ENCODE measurements at regions not wholly inside any gene's neighbourhood (a gene's known extent, or its start where the extent isn't known, plus 50 kb on each side); places are given as distances from the start of the nearest gene placed in this dataset.

DNA sequence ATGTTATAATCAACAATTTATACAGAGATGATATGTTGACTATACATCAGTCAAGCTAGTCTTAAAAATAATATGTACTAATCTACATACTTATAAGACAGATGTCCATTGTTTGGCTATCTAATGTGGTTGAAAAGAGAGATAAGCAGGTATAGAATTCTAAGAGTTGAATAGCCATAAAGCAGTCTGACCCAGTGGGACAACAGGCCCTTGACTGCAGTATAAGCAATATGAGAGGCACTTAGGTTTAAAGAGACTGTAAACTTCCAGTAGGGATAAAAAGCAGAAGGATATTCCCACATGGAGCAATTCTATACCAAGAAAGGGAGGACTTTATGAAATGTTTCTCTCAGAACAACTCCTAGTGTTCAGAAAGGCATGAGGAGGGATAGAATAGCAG is 139.3 kb downstream of the ELAPOR2 start:
- TF ChIP-seq ZC3H10 (CRISPR knock-in tag; IDR thresholded peaks at IDR 0.05) = no peak
- TF ChIP-seq ZFP3 (CRISPR knock-in tag; IDR thresholded peaks at IDR 0.05) = no peak
- TF ChIP-seq ZNF565 (CRISPR knock-in tag; conservative IDR thresholded peaks at IDR 0.05; ENCODE audit: low read depth) = no peak
- TF ChIP-seq, protein P1, sequence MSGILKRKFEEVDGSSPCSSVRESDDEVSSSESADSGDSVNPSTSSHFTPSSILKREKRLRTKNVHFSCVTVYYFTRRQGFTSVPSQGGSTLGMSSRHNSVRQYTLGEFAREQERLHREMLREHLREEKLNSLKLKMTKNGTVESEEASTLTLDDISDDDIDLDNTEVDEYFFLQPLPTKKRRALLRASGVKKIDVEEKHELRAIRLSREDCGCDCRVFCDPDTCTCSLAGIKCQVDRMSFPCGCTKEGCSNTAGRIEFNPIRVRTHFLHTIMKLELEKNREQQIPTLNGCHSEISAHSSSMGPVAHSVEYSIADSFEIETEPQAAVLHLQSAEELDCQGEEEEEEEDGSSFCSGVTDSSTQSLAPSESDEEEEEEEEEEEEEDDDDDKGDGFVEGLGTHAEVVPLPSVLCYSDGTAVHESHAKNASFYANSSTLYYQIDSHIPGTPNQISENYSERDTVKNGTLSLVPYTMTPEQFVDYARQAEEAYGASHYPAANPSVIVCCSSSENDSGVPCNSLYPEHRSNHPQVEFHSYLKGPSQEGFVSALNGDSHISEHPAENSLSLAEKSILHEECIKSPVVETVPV (CRISPR knock-in tag; IDR thresholded peaks at IDR 0.05) = no peak
- TF ChIP-seq PPARA (CRISPR knock-in tag; IDR thresholded peaks at IDR 0.05; ENCODE audit: borderline replicate concordance) = no peak
- no peak for TF ChIP-seq TCF4 (CRISPR knock-in tag; IDR thresholded peaks at IDR 0.05; ENCODE audit: borderline replicate concordance)
- TF ChIP-seq, protein P2, sequence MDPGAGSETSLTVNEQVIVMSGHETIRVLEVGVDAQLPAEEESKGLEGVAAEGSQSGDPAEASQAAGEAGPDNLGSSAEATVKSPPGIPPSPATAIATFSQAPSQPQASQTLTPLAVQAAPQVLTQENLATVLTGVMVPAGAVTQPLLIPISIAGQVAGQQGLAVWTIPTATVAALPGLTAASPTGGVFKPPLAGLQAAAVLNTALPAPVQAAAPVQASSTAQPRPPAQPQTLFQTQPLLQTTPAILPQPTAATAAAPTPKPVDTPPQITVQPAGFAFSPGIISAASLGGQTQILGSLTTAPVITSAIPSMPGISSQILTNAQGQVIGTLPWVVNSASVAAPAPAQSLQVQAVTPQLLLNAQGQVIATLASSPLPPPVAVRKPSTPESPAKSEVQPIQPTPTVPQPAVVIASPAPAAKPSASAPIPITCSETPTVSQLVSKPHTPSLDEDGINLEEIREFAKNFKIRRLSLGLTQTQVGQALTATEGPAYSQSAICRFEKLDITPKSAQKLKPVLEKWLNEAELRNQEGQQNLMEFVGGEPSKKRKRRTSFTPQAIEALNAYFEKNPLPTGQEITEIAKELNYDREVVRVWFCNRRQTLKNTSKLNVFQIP (CRISPR knock-in tag; IDR thresholded peaks at IDR 0.05; ENCODE audit: borderline replicate concordance, low read depth) = no peak
- TF ChIP-seq RARB (CRISPR knock-in tag; IDR thresholded peaks at IDR 0.05) = no peak
- TF ChIP-seq ZNF70 (CRISPR knock-in tag; IDR thresholded peaks at IDR 0.05) = no peak
- ATAC-seq = no peak

DNA sequence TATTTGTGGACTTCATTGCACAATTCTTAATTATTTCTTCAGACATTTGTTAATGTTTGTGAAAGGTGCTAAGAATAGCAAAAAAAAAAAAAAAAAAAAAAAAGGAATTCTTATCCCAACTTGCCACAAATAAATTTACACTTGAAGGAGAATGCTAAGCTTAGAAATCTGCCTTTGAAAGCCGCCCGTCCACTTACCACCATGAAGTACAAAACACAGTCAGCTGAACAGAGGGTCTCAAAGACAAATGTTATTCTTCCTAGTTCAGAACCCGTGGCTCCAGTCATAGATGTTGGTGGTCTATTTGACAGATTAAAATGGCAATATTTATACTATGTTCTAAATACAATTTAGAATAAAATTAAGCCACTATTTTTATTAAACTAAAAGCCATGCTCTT is 141.2 kb downstream of the ELAPOR2 start:
- no peak for ATAC-seq
- TF ChIP-seq ZFP30 (CRISPR knock-in tag; IDR thresholded peaks at IDR 0.05) (no peak), SNAI2 (CRISPR knock-in tag; IDR thresholded peaks at IDR 0.05) (no peak), PPARA (CRISPR knock-in tag; IDR thresholded peaks at IDR 0.05; ENCODE audit: borderline replicate concordance) (no peak), ZNF8 (CRISPR knock-in tag; IDR thresholded peaks at IDR 0.05) (no peak), ZNF565 (CRISPR knock-in tag; conservative IDR thresholded peaks at IDR 0.05; ENCODE audit: low read depth) (no peak), OSR1 (CRISPR knock-in tag; IDR thresholded peaks at IDR 0.05) (no peak), ISL1 (CRISPR knock-in tag; IDR thresholded peaks at IDR 0.05) (no peak), CSDC2 (CRISPR knock-in tag; IDR thresholded peaks at IDR 0.05) (no peak), GLIS3 (CRISPR knock-in tag; IDR thresholded peaks at IDR 0.05) (no peak), ESRRG (CRISPR knock-in tag; IDR thresholded peaks at IDR 0.05) (no peak), TSHZ2 (CRISPR knock-in tag; IDR thresholded peaks at IDR 0.05) (no peak), TCF4 (CRISPR knock-in tag; IDR thresholded peaks at IDR 0.05; ENCODE audit: borderline replicate concordance) (no peak), BACH2 (CRISPR knock-in tag; IDR thresholded peaks at IDR 0.05; ENCODE audit: borderline replicate concordance) (no peak)
- TF ChIP-seq, protein P1 (CRISPR knock-in tag; IDR thresholded peaks at IDR 0.05) = no peak
- TF ChIP-seq, protein P3, sequence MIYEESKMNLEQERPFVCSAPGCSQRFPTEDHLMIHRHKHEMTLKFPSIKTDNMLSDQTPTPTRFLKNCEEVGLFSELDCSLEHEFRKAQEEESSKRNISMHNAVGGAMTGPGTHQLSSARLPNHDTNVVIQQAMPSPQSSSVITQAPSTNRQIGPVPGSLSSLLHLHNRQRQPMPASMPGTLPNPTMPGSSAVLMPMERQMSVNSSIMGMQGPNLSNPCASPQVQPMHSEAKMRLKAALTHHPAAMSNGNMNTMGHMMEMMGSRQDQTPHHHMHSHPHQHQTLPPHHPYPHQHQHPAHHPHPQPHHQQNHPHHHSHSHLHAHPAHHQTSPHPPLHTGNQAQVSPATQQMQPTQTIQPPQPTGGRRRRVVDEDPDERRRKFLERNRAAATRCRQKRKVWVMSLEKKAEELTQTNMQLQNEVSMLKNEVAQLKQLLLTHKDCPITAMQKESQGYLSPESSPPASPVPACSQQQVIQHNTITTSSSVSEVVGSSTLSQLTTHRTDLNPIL (CRISPR knock-in tag; IDR thresholded peaks at IDR 0.05; ENCODE audit: low read depth) = no peak

- ATAC-seq = no peak
- TF ChIP-seq CSDC2 (CRISPR knock-in tag; IDR thresholded peaks at IDR 0.05) (no peak), TOX (CRISPR knock-in tag; IDR thresholded peaks at IDR 0.05; ENCODE audit: borderline replicate concordance) (no peak), ZC3H10 (CRISPR knock-in tag; IDR thresholded peaks at IDR 0.05) (no peak), BACH2 (CRISPR knock-in tag; IDR thresholded peaks at IDR 0.05; ENCODE audit: borderline replicate concordance) (no peak), ZFP3 (CRISPR knock-in tag; IDR thresholded peaks at IDR 0.05) (no peak), ZNF70 (CRISPR knock-in tag; IDR thresholded peaks at IDR 0.05) (no peak), ISL1 (CRISPR knock-in tag; IDR thresholded peaks at IDR 0.05) (no peak), ZNF565 (CRISPR knock-in tag; conservative IDR thresholded peaks at IDR 0.05; ENCODE audit: low read depth) (no peak)
Observed at GRCh38 chr7:86916277-86916825, 143.1 kb downstream of the ELAPOR2 start.
